ENCODE measurements at regions not wholly inside any gene's neighbourhood (a gene's known extent, or its start where the extent isn't known, plus 50 kb on each side); places are given as distances from the start of the nearest gene placed in this dataset.

- WGBS, 5 donors: 85 to 100% (median 94%) methylated on average over 1 of the region's 1 CpG
- DNase-seq: no peak
- H3K4me1 ChIP-seq: peaks cover 0 to 8% (median 2%) of the 10 kb centered on the region in 4 donors
- no peaks in the 10 kb centered on the region for H3K36me3 ChIP-seq
- H3K27ac ChIP-seq: no peak overlapping the region
- H3K4me3 ChIP-seq: no peak overlapping the region
- H3K9me3 ChIP-seq: no peaks in the 10 kb centered on the region
- intact Hi-C loops (cut with DNase I; ENCODE audit: low total_unique reads): no loop called here
- H3K27me3 ChIP-seq: no peaks in the 10 kb centered on the region
- TF ChIP-seq POLR2A (IDR thresholded peaks at IDR 0.05) (no peak), POLR2AphosphoS5 (IDR thresholded peaks at IDR 0.05) (no peak), EP300 (IDR thresholded peaks at IDR 0.05) (no peak), CTCF (IDR thresholded peaks at IDR 0.05) (no peak)
These were observed 53.8 kb upstream of the GSAP start for GRCh38 chr7:77469927-77470326.

GRCh38 chr7:77467408-77467807 is 51.3 kb upstream of the GSAP start:
- no peaks in the 10 kb centered on the region for H3K36me3 ChIP-seq
- peak in 1 of 2 donors; percentile 39 for DNase-seq
- no peaks in the 10 kb centered on the region for H3K27me3 ChIP-seq
- peak overlapping the region in 3 of 5 donors; percentile 38 to 60 (median 57) for H3K27ac ChIP-seq
- peaks cover 0 to 8% (median 0%) of the 10 kb centered on the region in 4 donors for H3K4me1 ChIP-seq
- TF ChIP-seq EP300 (IDR thresholded peaks at IDR 0.05): no peak
- no peak for TF ChIP-seq POLR2A (IDR thresholded peaks at IDR 0.05)
- TF ChIP-seq POLR2AphosphoS5 (IDR thresholded peaks at IDR 0.05): no peak
- TF ChIP-seq CTCF (IDR thresholded peaks at IDR 0.05): no peak
- WGBS, 5 donors: 52 to 77% (median 69%) methylated on average over 3 of the region's 3 CpGs
- no peak overlapping the region for H3K4me3 ChIP-seq
- intact Hi-C loops (cut with DNase I; ENCODE audit: low total_unique reads): no loop called here
- no peaks in the 10 kb centered on the region for H3K9me3 ChIP-seq

GRCh38 chr7:77466450-77466849 is 50.3 kb upstream of the GSAP start:
- Histone ChIP-seq H3K4me3 (no peak overlapping the region), H3K27ac (peak overlapping the region in 2 of 5 donors; percentile 57 to 60), H3K4me1 (peaks cover 0 to 8% (median 0%) of the 10 kb centered on the region in 4 donors), H3K27me3 (no peaks in the 10 kb centered on the region), H3K36me3 (no peaks in the 10 kb centered on the region), H3K9me3 (no peaks in the 10 kb centered on the region)
- TF ChIP-seq POLR2AphosphoS5 (IDR thresholded peaks at IDR 0.05): no peak
- TF ChIP-seq CTCF (IDR thresholded peaks at IDR 0.05): no peak
- no peak for TF ChIP-seq EP300 (IDR thresholded peaks at IDR 0.05)
- no peak for TF ChIP-seq POLR2A (IDR thresholded peaks at IDR 0.05)
- no peak for DNase-seq
- WGBS, 5 donors: 71 to 91% (median 88%) methylated on average over 1 of the region's 1 CpG
- intact Hi-C loops (cut with DNase I; ENCODE audit: low total_unique reads): no loop called here
